ENCODE measurements at regions not wholly inside any gene's neighbourhood (a gene's known extent, or its start where the extent isn't known, plus 50 kb on each side); places are given as distances from the start of the nearest gene placed in this dataset.

GRCh38 chr7:17598305-17598704, 299.9 kb downstream of the AHR start:
- TF ChIP-seq CTCF (conservative IDR thresholded peaks at IDR 0.05; ENCODE audit: low read length): no peak
- no peak for TF ChIP-seq EZH2phosphoT487 (IDR thresholded peaks at IDR 0.05; ENCODE audit: borderline replicate concordance)

All from Loucy (cell line).